ENCODE measurements at regions not wholly inside any gene's neighbourhood (a gene's known extent, or its start where the extent isn't known, plus 50 kb on each side); places are given as distances from the start of the nearest gene placed in this dataset.

- TF ChIP-seq REST (IDR thresholded peaks at IDR 0.05) (no peak), MAX (IDR thresholded peaks at IDR 0.05) (no peak), PHF8 (IDR thresholded peaks at IDR 0.05; ENCODE audit: borderline replicate concordance, low read depth) (no peak), ATOH8 (CRISPR knock-in tag; IDR thresholded peaks at IDR 0.05; ENCODE audit: low read depth) (no peak), ZC3H11A (IDR thresholded peaks at IDR 0.05) (no peak), MAFK (IDR thresholded peaks at IDR 0.05; ENCODE audit: partially characterized antibody) (no peak), ZSCAN20 (CRISPR knock-in tag; IDR thresholded peaks at IDR 0.05) (no peak), HOXB5 (CRISPR knock-in tag; IDR thresholded peaks at IDR 0.05) (no peak), EHF (CRISPR knock-in tag; IDR thresholded peaks at IDR 0.05) (no peak), BHLHE40 (IDR thresholded peaks at IDR 0.05; ENCODE audit: low read depth, low read length) (no peak), RNF2 (IDR thresholded peaks at IDR 0.05; ENCODE audit: borderline replicate concordance, low read depth) (no peak), ELK1 (IDR thresholded peaks at IDR 0.05; ENCODE audit: low read depth, low read length) (no peak), BCL3 (IDR thresholded peaks at IDR 0.05) (no peak), KDM1A (IDR thresholded peaks at IDR 0.05; ENCODE audit: low read depth) (no peak), RFX5 (IDR thresholded peaks at IDR 0.05) (no peak), CHD4 (IDR thresholded peaks at IDR 0.05; ENCODE audit: borderline replicate concordance) (no peak), ZFP36 (IDR thresholded peaks at IDR 0.05; ENCODE audit: borderline replicate concordance, partially characterized antibody) (no peak), HMGXB4 (CRISPR knock-in tag; IDR thresholded peaks at IDR 0.05; ENCODE audit: borderline replicate concordance) (no peak)
- WGBS (ENCODE audit: missing lambda C conversion rate), result 74% methylated on average over 5 of the region's 5 CpGs
- Histone ChIP-seq H3K27ac (no peak overlapping the region), H3K9me3 (peaks cover 10% of the 10 kb centered on the region), H3K4me2 (no peak overlapping the region), H3K4me1 (no peaks in the 10 kb centered on the region), H3K4me3 (no peak overlapping the region)
- FAIRE-seq, result no peak
- ChIA-PET POLR2A (no interaction called here), CTCF (interaction anchor here (2.0 kb wide), 1 partner anchor 255 kb away, joined by 6 read pairs; no protein-coding TSS in a partner anchor)
- no peak for DNase-seq (ENCODE audit: low read depth in 1 of 2, low spot score in 1 of 2)
- no peak for ATAC-seq
These were observed 251.5 kb downstream of the FAM43A start for GRCh38 chr3:194937144-194937543.

Data from A549 (cell line).